DMS53 (cell line): ENCODE measurements at regions not wholly inside any gene's neighbourhood (a gene's known extent, or its start where the extent isn't known, plus 50 kb on each side); places are given as distances from the start of the nearest gene placed in this dataset.

ENCODE experiments used
- DNase-seq: peaks from one replicate; lab custom pipeline; 2025; lab: John Stamatoyannopoulos, UW

DNA sequence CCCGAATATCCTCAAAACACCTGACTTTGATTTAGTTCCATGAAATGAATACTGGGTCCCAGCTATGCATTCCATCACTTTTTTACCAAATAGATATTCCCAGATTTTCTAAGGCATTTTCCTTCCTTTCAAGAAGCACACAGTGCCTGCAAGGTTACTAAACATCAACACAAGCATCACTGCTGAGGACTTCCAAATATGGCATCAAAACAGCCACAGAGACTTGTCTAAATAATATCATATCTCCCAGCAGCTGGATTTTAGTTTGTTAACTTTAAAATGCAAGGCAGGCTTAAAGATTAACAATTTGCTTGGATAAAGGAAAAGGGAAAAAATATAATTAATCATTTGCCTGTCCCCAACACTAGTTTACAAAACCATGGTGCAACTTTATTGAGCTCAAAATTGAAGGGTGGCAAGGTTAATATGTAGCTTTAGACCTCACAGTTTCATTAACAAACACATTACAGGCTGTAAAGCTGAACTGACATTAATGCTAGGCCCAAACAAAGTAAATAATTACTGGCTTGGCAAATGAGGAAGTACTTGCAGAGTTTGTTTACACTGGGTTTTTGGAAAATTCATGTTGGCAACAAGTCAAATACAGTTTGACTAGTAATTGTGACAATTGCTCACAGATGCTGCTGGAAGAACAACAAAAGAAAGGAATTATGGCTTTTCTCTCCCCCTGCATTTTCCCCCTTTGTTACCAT, 401.7 kb upstream of the CDIN1 start:
- peak; percentile 74 for DNase-seq

GRCh38 chr15:36178303-36178633, 401.2 kb upstream of the CDIN1 start:
- DNase-seq, result peak; percentile 39

GRCh38 chr15:36183201-36183600, 396.2 kb upstream of the CDIN1 start:
- no peak for DNase-seq

DNA sequence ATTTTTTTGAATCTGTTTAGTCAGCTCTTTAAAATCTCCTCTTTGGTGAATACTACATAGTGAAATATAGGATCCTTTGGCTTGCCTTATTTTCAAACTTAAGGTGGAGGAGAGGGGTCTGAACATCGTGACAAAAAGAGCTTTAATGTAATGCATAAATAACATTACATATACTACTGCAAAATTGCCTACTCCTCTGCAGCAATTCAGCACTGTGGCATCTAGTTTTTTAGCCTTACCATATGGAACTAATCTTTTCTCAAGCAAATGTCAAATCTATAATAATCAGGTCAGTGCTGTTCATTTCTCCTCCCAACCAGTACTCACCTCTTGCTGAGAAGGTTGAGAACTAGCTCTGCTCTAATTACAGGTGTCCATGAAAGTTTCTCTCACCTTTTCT, 394.0 kb upstream of the CDIN1 start:
- DNase-seq, result no peak

DNA sequence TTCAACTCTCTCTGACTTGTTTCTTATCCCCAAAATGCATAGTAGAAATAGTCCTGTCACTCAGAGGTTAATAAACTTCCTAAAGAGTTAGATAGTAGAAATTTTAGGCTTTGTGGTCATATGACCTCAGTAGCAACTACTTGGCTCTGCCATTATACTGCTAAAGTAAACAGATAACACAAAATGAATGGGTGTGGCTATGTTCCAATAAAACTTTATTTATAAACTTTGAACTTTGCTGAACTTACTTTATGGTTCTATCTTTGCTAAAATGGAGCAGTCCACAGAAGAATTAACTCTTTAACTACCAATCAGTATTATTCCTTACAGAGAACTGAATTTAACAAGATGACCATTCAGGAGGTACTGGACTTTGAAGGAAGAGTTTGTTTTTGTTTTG, 393.6 kb upstream of the CDIN1 start:
- DNase-seq, result no peak

DNA sequence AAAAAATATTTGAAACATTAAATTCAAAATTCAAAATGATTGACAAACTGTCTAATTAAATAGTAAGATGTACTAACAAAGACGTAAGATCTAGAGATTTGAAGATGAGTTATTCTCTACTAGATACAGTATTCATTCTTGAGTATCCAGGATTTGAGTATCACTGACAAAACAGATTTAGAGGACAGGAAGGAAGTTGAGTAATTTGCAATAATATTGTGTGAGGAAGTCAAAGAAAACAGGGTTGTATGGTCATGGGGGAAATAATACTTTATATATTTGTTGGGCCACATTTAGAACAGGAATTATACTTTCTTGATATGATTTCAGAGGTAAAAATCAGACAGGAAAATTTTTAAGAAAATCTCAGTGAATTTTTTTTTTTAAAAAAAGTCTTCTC, 393.1 kb upstream of the CDIN1 start:
- no peak for DNase-seq

- DNase-seq, result no peak
Measured at GRCh38 chr15:36191459-36191858, 388.0 kb upstream of the CDIN1 start.

GRCh38 chr15:36195361-36196007, 383.9 kb upstream of the CDIN1 start:
- peak; percentile 69 for DNase-seq

DNA sequence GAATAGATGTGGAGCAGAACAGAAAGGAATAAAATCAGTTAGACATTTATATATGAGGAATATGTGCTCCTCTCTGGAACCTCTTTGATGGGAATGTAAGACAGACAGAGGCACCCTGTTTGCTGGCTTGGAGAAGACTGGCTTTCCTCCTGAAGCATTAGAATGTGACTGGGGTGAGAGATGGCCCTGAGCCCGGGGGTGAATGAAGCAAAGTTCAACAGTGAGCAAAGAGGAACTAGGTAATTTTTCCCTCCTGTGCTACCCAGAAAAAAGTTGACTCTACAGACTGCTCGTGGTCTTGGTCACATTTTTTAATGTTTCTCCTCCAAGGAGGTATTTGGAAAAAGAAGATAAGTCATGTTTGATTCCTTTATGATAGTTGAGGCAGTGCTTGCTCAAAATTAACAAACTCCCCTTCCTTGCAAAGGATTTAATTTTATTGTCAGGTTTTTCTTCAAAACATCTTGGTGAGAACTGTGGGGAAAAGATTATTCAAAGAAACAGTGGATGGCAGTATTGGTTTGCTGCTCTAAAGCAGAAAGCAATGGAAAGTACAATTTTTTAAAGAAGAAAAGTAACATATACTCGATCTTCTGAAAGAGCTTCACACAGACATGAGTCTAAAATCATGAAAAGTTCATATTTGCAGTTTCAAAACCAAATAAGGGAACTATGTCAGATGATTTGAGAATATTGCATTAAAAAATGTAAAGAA, 370.4 kb upstream of the CDIN1 start:
- DNase-seq, result no peak

GRCh38 chr15:36210426-36210825, 369.0 kb upstream of the CDIN1 start:
- no peak for DNase-seq

DNA sequence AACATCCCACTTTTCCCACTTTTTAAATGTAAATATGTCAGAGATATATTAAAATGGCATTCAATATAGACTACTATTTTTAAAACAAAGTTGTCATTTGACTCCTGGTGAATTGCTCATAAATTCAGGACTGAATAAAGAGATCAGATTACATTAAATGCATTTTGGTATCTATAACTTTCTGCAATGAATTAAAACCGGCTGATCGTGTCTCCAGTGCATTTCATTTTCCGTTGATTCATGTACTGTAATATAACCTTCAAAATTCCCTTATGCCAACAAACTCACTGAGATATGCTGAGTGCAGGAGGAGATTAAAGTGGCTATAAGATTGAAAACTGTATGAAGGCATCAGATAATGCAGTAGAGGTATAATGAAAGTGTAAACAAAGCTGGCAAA, 361.1 kb upstream of the CDIN1 start:
- DNase-seq, result no peak

DNA sequence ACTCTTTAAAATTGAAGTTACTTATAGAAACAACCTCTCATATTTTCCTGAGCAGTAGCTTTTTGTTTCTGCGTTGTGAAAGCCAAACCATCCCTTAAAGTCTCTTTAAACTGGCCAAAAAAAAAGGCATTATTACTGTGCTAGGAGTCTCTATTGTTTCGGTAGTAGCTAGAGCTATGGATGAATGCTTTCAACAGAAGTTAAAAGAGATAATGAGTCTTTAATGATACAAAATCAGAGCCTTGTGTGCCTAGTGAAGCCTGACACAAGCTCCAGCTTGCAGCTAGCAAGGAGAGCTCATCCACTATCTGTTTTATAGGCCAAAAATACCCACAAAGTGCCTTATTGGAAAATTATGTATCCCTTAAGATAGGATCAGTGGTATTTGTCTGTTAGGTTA, 360.4 kb upstream of the CDIN1 start:
- DNase-seq, result no peak

DNA sequence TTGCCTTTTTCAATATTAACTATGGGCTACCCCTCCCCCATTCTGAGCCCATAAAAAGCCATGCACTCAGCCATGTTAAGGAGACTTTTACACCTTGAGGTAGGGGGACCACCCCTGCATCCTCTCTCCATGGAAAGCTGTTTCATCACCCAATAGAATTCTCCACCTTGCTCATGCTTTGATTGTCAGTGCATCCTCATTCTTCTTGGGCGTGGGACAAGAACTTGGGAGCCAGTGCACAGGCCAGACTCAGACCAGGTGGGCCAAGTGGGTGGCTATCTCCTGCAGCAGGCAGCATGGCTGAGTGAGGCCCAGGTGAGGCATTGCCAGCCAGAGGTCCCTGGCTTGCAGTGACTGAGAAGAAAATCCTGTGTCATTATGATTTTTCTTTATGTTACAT, 357.4 kb upstream of the CDIN1 start:
- peak; percentile 20 for DNase-seq

- DNase-seq, result no peak
Measured at GRCh38 chr15:36230776-36231175, 348.6 kb upstream of the CDIN1 start.

GRCh38 chr15:36232491-36232890, 346.9 kb upstream of the CDIN1 start:
- peak; percentile 22 for DNase-seq

GRCh38 chr15:36234743-36235142, 344.7 kb upstream of the CDIN1 start:
- DNase-seq, result no peak

GRCh38 chr15:36235173-36235572, 344.3 kb upstream of the CDIN1 start:
- no peak for DNase-seq

DNA sequence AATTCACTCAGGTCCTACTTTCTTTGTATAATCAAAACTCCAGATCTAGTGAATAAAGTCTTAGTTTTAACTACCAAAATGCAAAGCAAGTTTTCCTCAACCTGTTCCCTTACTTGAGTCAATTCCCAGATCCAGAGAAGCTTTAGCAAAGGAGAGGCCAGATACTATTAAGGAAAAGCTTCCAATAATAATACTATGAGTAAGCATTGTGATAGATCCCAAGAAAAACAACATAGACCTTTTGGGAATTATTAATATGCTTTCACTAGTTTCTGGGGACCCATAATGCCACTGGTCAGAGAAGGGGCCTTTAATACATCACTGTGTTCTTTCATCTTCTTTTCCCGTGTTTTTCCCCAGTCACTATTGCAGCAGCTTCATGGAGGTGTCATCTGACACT, 339.9 kb upstream of the CDIN1 start:
- no peak for DNase-seq

GRCh38 chr15:36251450-36251849, 328.0 kb upstream of the CDIN1 start:
- no peak for DNase-seq

- DNase-seq, result no peak
Measured at GRCh38 chr15:36252146-36252711, 327.2 kb upstream of the CDIN1 start.

- no peak for DNase-seq
Measured at GRCh38 chr15:36254426-36254825, 325.0 kb upstream of the CDIN1 start.

GRCh38 chr15:36256404-36256807, 323.0 kb upstream of the CDIN1 start:
- DNase-seq, result peak; percentile 8

DNA sequence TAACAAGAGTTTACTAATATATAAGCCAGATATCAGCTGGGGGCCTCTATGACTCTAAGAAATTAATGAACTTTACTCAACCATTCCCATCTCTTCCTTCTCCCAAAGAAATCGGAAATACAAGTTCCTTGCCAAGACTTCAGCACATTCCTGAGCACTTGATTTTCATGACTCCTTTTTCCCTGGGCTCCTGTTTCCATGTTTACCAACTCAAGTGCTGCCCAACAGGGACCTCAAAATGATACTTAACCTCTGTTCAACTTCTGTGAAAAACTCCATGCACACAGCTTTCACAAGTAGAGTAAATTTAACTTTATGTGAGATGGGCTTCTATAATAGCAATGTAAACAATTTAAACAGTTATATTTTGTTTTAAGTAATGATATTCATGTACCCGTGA, 315.8 kb upstream of the CDIN1 start:
- no peak for DNase-seq
